Aorta (tissue), 5 donors: ENCODE measurements at regions not wholly inside any gene's neighbourhood (a gene's known extent, or its start where the extent isn't known, plus 50 kb on each side); places are given as distances from the start of the nearest gene placed in this dataset.

ENCODE experiments used
- ATAC-seq: fragments of 200-7000 bp; cut with Tn5 transposase; one replicate; pipeline ENCODE4 v1.9.1; 2022; ENCODE audit warnings: moderate library complexity; ENCODE audit not compliant: low FRiP score
- DNase-seq, 2 donors: peaks; one replicate each; pipeline ENCODE4 v3.0.0-alpha.2; 2020
- H3K27ac ChIP-seq, 2 donors: one replicate each; pipeline ENCODE4 v1.5.1; 2013; ENCODE audit warnings: low read length in 2 of 2, mild to moderate bottlenecking in 2 of 2, moderate library complexity in 2 of 2, control low read depth in 1 of 2, inconsistent platforms in 1 of 2, low read depth in 1 of 2
- H3K27me3 ChIP-seq, 2 donors: one replicate each; pipeline ENCODE4 v1.6.1; 2013; ENCODE audit warnings: control low read depth in 1 of 2, low read length in 1 of 2, mild to moderate bottlenecking in 1 of 2, moderate library complexity in 1 of 2; ENCODE audit not compliant: insufficient read depth in 2 of 2, control insufficient read depth in 1 of 2
- H3K36me3 ChIP-seq, 2 donors: one replicate each; pipeline ENCODE4 v1.6.1; 2013; ENCODE audit warnings: control low read depth in 1 of 2, low read length in 1 of 2, mild to moderate bottlenecking in 1 of 2; ENCODE audit not compliant: insufficient read depth in 2 of 2, control insufficient read depth in 1 of 2
- H3K4me1 ChIP-seq, 2 donors: one replicate each; pipeline ENCODE4 v1.6.1; 2013; ENCODE audit warnings: low read length in 2 of 2, control low read depth in 1 of 2, mild to moderate bottlenecking in 1 of 2, moderate library complexity in 1 of 2; ENCODE audit not compliant: insufficient read depth in 2 of 2, control insufficient read depth in 1 of 2
- H3K4me3 ChIP-seq, 2 donors: one replicate each; pipeline ENCODE4 v1.5.1; 2013; ENCODE audit warnings: low read length in 2 of 2, control low read depth in 1 of 2, mild to moderate bottlenecking in 1 of 2
- H3K9me3 ChIP-seq: one replicate; pipeline ENCODE4 v1.6.1; 2013; ENCODE audit warnings: mild to moderate bottlenecking, low read length; ENCODE audit not compliant: control insufficient read depth
- WGBS, 2 donors: extraction: QIAGEN DNeasy Blood & Tissue Kit; methylation state at CpG; one replicate each; pipeline ENCODE4 v1.1.7; 2013; 5-methylcytosine and 5-hydroxymethylcytosine counted together
- intact Hi-C, 2 donors: fragments of 100-400 bp; cut with DNase I; formaldehyde crosslinking; loops; one replicate each; pipeline versions ENCODE4 v1.14.2 to v1.15.0; 2022
- donor health status: healthy with polysubstance abuse.
- donor health status: Bipolar disorder and iron deficiency.
- donor health status: DM: no; HTN: no; CAD: no.
- donor health status: DM: no; HTN: no; CAD: no.
- donor health status: DM: yes; HTN: yes; CAD: no.

- ATAC-seq (no peak), DNase-seq (no peak)
- Histone ChIP-seq H3K4me1 (no peaks in the 10 kb centered on the region), H3K27ac (no peak overlapping the region), H3K36me3 (no peaks in the 10 kb centered on the region), H3K9me3 (peaks cover 2% of the 10 kb centered on the region), H3K27me3 (peaks cover 0 to 3% of the 10 kb centered on the region in 2 donors), H3K4me3 (no peak overlapping the region)
- intact Hi-C loops = no loop called here
- 48 to 55% methylated on average over 4 of the region's 4 CpGs for WGBS, 2 donors
Measured at GRCh38 chr2:177015356-177015923, 197.2 kb upstream of the HNRNPA3 start.

GRCh38 chr2:177020524-177021119 is 192.0 kb upstream of the HNRNPA3 start:
- Histone ChIP-seq H3K9me3 (peaks cover 2% of the 10 kb centered on the region), H3K4me3 (no peak overlapping the region), H3K27ac (no peak overlapping the region), H3K27me3 (peaks cover 0 to 2% of the 10 kb centered on the region in 2 donors), H3K4me1 (no peaks in the 10 kb centered on the region), H3K36me3 (no peaks in the 10 kb centered on the region)
- WGBS, 2 donors = 17 to 19% methylated on average over 5 of the region's 5 CpGs
- intact Hi-C loops = no loop called here
- DNase-seq (no peak), ATAC-seq (no peak)

DNA sequence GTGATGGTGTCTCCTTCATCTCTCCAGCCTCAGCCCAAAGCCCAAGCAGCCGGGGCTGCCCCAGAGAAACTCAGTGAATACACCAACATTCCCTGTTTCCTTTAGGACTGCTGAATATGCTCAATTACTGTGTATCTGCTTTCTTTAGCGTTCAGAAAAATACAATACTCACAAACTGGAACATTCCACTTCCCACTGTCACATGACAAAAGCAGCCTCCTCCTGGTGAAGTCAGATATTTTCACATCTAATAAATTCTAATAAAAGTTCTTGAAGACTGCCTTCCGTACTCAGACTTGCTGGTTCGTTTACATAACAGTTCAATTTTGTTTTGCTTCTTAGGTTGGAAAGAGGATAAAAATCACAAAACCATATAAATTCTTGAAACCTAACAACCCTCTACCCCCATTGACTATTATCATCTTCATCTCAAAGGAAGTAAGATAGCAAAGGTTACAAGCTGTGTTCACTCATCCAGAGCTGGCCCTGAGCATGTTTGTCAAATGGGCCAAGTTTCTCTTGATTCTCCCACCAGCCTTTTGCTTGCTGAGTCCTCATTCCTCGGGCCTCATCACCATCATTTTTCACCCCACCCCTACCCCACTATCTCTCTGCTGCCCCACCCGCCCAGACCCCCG is 190.8 kb upstream of the HNRNPA3 start:
- 26 to 32% methylated on average over 7 of the region's 7 CpGs for WGBS, 2 donors
- Histone ChIP-seq H3K27ac (no peak overlapping the region), H3K4me1 (no peaks in the 10 kb centered on the region), H3K27me3 (peaks cover 0 to 2% of the 10 kb centered on the region in 2 donors), H3K4me3 (no peak overlapping the region), H3K36me3 (no peaks in the 10 kb centered on the region), H3K9me3 (peaks cover 2% of the 10 kb centered on the region)
- intact Hi-C loops = no loop called here
- no peak for ATAC-seq
- no peak for DNase-seq

DNA sequence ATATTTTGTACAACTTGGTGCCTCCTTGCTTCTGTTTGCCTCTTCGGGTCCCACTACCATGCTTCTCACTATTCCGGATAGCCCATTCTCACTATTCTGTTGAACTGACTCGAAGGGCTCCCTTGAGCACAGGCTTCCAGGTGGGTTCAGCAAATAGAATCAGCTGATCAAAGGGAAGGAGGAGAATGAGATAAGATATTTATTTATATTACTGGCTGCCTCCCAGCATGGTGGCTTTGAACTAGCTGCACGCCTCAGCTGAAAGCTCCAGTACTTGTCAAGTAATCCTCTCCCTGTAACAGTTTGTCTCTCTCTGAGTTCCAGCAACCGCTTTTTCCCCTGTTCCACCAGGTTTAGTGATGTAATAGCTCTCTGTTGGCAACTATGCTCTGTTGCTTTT is 187.8 kb upstream of the HNRNPA3 start:
- no peak overlapping the region for H3K4me3 ChIP-seq
- H3K36me3 ChIP-seq = no peaks in the 10 kb centered on the region
- H3K27ac ChIP-seq = no peak overlapping the region
- H3K4me1 ChIP-seq = no peaks in the 10 kb centered on the region
- no peaks in the 10 kb centered on the region for H3K9me3 ChIP-seq
- ATAC-seq (no peak), DNase-seq (no peak)
- intact Hi-C loops = no loop called here
- no peaks in the 10 kb centered on the region for H3K27me3 ChIP-seq
- 65 to 71% methylated on average over 5 of the region's 5 CpGs for WGBS, 2 donors

DNA sequence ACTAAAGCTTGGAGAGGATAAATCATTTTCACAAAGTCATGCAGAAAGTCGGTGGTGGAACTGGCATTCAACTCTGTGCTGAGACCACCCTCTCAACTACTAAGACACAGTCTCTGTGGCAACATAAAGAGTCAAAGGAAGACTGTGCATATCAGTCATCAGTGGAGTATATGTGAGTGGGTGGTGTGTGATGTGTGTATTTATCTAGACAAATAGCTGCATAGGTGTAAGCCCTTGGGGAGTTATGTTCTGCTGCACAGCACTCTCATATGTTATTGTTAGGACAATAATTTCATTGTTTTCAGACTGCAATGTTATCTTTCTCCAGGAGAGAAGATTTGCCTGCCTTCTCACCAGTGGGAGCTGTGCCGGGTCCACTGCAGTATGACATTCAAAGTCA is 186.3 kb upstream of the HNRNPA3 start:
- 29 to 40% methylated on average over 2 of the region's 2 CpGs for WGBS, 2 donors
- H3K9me3 ChIP-seq = no peaks in the 10 kb centered on the region
- H3K36me3 ChIP-seq = no peaks in the 10 kb centered on the region
- ATAC-seq (no peak), DNase-seq (no peak)
- H3K4me1 ChIP-seq = no peaks in the 10 kb centered on the region
- intact Hi-C loops = no loop called here
- no peak overlapping the region for H3K4me3 ChIP-seq
- H3K27ac ChIP-seq = no peak overlapping the region
- H3K27me3 ChIP-seq = no peaks in the 10 kb centered on the region

DNA sequence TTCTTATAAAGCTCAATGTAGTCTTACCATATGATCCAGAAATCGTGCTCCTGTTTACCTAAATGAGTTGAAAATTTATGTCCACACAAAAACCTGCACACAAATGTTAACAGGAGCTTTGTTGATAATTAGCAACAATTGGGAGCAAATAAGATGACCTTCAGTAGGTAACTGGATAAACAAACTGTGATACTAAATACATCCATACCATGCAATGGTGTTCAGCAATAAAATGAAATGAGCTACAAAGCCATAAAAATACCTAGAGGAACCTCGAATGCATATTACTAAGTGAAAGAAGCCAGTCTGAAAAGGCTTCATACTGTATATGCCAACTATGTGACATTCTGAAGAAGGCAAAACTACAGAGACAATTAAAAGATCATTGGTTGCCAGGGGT is 185.6 kb upstream of the HNRNPA3 start:
- DNase-seq (no peak), ATAC-seq (no peak)
- Histone ChIP-seq H3K4me3 (no peak overlapping the region), H3K4me1 (no peaks in the 10 kb centered on the region), H3K36me3 (no peaks in the 10 kb centered on the region), H3K27me3 (no peaks in the 10 kb centered on the region), H3K9me3 (no peaks in the 10 kb centered on the region), H3K27ac (no peak overlapping the region)
- 54 to 61% methylated on average over 2 of the region's 2 CpGs for WGBS, 2 donors
- intact Hi-C loops = no loop called here

DNA sequence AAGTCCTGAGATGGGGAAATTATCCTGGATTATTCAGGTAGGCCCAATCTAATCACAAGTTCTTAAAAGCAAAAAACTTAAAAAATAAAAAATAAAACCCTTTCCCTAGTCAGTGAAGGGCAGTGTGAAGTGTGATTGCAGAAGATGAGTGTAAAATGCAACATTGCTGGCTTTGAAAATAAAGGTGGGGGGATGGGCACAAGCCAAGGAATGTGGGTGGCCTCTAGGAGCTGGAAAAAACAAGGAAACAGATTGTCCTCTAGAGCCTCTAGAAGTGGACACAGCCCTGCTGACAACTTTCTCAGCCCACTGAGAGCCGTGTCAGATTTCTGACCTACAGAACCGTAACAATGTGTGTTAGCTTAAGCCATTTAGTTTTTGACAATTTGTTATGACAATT is 184.3 kb upstream of the HNRNPA3 start:
- H3K27me3 ChIP-seq = no peaks in the 10 kb centered on the region
- no peak overlapping the region for H3K4me3 ChIP-seq
- H3K9me3 ChIP-seq = no peaks in the 10 kb centered on the region
- H3K4me1 ChIP-seq = no peaks in the 10 kb centered on the region
- H3K27ac ChIP-seq = no peak overlapping the region
- H3K36me3 ChIP-seq = no peaks in the 10 kb centered on the region
- intact Hi-C loops = no loop called here
- no peak for DNase-seq
- 66 to 74% methylated on average over 2 of the region's 2 CpGs for WGBS, 2 donors
- no peak for ATAC-seq

DNA sequence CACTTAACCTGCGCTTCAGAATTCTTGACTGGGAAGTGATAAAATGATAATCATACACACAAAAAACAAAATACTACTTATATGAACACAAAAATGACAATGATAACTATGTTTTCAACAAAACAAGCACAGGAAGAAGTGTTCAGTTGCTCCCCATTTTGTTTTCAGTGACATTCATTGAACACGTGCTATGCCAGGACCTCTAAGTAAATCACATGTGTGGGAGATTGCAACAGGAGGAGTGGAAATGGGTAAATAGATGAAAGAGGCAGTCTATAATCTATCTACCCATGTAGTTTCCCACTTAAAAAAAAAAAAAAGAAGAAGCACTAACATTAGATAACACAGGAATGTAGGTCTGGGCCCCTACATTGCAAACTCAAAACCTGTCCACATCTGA is 183.5 kb upstream of the HNRNPA3 start:
- intact Hi-C loops = no loop called here
- ATAC-seq (no peak), DNase-seq (no peak)
- H3K36me3 ChIP-seq = no peaks in the 10 kb centered on the region
- H3K4me1 ChIP-seq = no peaks in the 10 kb centered on the region
- no peaks in the 10 kb centered on the region for H3K9me3 ChIP-seq
- no peak overlapping the region for H3K27ac ChIP-seq
- WGBS, 2 donors = 84 to 85% methylated on average over 2 of the region's 2 CpGs
- no peaks in the 10 kb centered on the region for H3K27me3 ChIP-seq
- no peak overlapping the region for H3K4me3 ChIP-seq

- Histone ChIP-seq H3K27me3 (no peaks in the 10 kb centered on the region), H3K27ac (no peak overlapping the region), H3K9me3 (no peaks in the 10 kb centered on the region), H3K36me3 (no peaks in the 10 kb centered on the region), H3K4me3 (no peak overlapping the region), H3K4me1 (no peaks in the 10 kb centered on the region)
- DNase-seq = no peak
- intact Hi-C loops = no loop called here
- no peak for ATAC-seq
- 56 to 62% methylated on average over 2 of the region's 2 CpGs for WGBS, 2 donors
Measured at GRCh38 chr2:177029501-177029900, 183.1 kb upstream of the HNRNPA3 start.
